AG04449 (cell line): ENCODE measurements at regions not wholly inside any gene's neighbourhood (a gene's known extent, or its start where the extent isn't known, plus 50 kb on each side); places are given as distances from the start of the nearest gene placed in this dataset.
"Not testable (repeated sequence)": the region's sequence is repeated elsewhere in the genome, so short reads cannot be mapped to it uniquely, and the experiment has no call there.

Source experiments
- CTCF ChIA-PET: fragments of 350-600 bp; formaldehyde crosslinking; extraction: SDS; loops from one replicate; lab custom pipeline; 2021; ENCODE audit warnings: antibody characterized with exemption; lab: Yijun Ruan, JAX
- POLR2A ChIA-PET: fragments of 400-600, 350-600 bp; formaldehyde crosslinking; extraction: SDS; loops from one replicate; lab custom pipeline; 2020; ENCODE audit warnings: antibody characterized with exemption, inconsistent platforms; lab: Yijun Ruan, JAX
- DNase-seq: peaks from one replicate; pipeline ENCODE4 v3.0.0-alpha.2; 2010; ENCODE audit warnings: low read depth, low spot score
- H3K4me3 ChIP-seq: 2 replicates; pipeline ENCODE4 v1.5.1; 2011; ENCODE audit warnings: low read depth, mild to moderate bottlenecking, control low read depth, low read length
- TF ChIP-seq, protein P1 (sequence below): IDR thresholded peaks from one replicate; pipeline ENCODE4 v1.5.1; 2011; ENCODE audit warnings: mild to moderate bottlenecking, moderate library complexity, low read length, control low read depth, inconsistent platforms; ENCODE audit not compliant: insufficient read depth; ENCODE audit errors: missing control alignments

- DNase-seq, H3K4me3 ChIP-seq, POLR2A ChIA-PET, CTCF ChIA-PET: not testable (repeated sequence)
Observed at GRCh38 chr7:55743454-55743717, 119.2 kb downstream of the SEPTIN14 start.

- POLR2A ChIA-PET, CTCF ChIA-PET, H3K4me3 ChIP-seq, DNase-seq: not testable (repeated sequence)
Observed at GRCh38 chr7:55742651-55743453, 119.7 kb downstream of the SEPTIN14 start.

DNA sequence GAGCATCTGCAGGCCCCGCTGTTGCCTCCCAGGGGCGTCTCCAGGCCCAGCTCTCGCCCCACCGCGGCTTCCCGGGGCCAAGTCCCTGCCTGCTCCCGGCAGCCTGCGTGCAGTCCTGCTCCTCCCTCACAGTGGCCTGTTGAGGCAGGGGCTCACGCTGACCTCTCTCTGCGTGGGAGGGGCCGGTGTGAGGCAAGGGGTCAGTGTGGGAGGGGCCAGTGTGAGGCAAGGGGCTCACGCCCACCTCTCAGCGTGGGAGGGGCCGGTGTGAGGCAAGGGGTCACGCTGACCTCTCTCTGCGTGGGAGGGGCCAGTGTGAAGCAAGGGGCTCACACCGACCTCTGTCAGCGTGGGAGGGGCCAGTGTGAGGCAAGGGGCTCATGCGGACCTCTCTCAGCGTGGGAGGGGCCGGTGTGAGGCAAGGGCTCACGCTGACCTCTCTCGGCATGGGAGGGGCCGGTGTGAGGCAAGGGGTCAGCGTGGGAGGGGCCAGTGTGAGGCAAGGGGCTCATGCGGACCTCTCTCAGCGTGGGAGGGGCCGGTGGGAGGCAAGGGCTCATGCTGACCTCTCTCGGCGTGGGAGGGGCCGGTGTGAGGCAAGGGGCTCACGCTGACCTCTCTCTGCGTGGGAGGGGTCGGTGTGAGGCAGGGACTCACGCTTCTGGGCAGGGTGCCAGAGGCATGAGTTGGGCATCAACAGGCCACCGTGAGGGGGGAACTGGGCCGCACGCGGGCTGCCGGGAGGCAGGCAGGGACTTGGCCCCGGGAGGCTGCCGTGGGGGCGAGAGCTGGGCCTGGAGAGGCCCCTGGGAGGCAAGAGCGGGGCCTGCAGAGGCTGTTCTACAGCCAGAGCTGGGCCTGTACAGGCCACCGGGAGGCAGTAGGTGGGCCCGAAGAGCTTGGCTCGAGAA is 120.6 kb downstream of the SEPTIN14 start:
- DNase-seq, CTCF ChIA-PET: not testable (repeated sequence)

DNA sequence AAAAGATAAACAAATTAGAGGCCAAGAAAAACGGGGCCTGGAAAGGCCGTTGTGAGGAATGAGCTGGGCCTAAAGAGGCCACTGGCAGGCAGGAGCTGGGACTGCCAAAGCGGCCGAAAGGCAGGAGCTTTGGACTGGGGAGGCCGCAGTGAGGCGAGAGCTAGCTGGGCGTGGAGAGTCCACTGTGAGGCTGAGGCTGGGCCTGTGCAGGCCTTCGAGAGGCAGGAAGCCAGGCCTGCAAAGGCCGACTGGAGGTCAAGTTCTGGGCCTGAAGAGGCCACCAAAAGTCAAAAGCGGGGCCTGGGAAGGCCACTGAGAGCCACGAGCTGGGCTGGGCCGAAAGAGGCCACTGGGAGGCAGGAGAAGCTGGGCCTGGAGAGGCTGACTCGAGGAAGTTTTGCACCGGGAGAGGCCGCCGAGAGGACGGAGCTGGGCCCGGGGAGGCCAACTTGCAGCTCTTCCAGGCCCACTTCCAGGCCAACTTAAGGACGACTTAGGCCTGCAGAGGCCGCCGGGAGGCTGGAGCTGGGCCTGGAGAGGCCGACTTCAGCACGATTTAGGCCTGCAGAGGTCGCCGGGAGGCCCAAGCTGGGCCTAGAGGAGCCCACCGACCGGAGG is 121.8 kb downstream of the SEPTIN14 start:
- DNase-seq, POLR2A ChIA-PET, CTCF ChIA-PET, H3K4me3 ChIP-seq: not testable (repeated sequence)

More for the DNA sequence above, 120.6 kb downstream of the SEPTIN14 start:
- POLR2A ChIA-PET, H3K4me3 ChIP-seq: not testable (repeated sequence)

DNA sequence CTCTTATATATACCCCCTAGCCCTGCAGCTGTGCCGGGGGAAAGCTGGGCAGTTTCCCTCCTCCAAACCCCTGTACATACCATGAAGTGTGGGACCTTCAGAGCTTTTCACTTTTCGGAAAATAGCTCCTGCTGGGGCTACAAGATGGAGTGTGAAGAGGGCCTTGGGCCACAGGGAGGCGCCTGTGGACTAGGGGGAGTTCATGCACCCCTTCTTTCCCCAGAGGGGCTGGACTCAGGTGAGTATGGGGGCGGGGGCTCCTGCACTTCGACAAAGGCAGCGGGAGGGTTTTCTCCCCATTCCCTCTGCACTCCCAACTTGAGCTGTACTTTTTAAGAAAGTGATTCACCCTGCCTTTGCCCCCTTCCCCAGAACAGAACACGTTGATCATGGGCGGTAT is 122.5 kb downstream of the SEPTIN14 start:
- H3K4me3 ChIP-seq, POLR2A ChIA-PET, CTCF ChIA-PET: not testable (repeated sequence)

DNA sequence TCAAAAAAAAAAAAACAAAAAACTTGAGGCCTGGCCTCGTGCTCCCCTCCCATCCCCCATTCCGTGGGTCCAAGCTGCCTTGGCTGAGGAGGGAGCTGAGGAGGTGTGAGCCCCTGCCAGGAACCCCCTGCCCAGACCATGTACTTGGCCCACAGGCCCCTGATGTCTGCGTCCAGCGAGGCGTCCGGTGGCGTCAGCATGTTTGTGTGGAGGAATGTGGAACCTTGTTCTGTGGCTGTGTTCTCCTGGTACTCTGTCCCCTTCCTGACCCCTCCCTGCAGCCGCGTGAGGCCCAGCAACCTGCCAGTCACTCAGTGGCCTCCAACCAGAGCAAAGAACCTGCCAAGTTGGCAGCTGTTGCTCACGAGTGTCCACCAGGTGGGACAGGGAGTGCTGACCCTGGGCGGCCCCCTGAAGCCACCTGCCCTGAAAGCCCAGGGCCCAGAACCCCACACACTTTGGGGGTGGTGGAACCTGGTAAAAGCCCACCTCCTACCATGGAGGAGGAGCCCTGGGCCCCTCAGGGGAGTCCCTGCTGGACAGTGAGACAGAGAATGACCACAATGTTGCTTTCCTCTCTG is 125.8 kb downstream of the SEPTIN14 start:
- H3K4me3 ChIP-seq, CTCF ChIA-PET, DNase-seq, POLR2A ChIA-PET: not testable (repeated sequence)

More for the DNA sequence above, 122.5 kb downstream of the SEPTIN14 start:
- not testable (repeated sequence) for DNase-seq

- TF ChIP-seq, protein P1, sequence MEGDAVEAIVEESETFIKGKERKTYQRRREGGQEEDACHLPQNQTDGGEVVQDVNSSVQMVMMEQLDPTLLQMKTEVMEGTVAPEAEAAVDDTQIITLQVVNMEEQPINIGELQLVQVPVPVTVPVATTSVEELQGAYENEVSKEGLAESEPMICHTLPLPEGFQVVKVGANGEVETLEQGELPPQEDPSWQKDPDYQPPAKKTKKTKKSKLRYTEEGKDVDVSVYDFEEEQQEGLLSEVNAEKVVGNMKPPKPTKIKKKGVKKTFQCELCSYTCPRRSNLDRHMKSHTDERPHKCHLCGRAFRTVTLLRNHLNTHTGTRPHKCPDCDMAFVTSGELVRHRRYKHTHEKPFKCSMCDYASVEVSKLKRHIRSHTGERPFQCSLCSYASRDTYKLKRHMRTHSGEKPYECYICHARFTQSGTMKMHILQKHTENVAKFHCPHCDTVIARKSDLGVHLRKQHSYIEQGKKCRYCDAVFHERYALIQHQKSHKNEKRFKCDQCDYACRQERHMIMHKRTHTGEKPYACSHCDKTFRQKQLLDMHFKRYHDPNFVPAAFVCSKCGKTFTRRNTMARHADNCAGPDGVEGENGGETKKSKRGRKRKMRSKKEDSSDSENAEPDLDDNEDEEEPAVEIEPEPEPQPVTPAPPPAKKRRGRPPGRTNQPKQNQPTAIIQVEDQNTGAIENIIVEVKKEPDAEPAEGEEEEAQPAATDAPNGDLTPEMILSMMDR = no peak
- CTCF ChIA-PET = interaction anchor here (0.7 kb wide), 1 partner anchor 482 kb away, joined by 3 read pairs; no protein-coding TSS in a partner anchor
- H3K4me3 ChIP-seq = no peak overlapping the region
- POLR2A ChIA-PET = no interaction called here
- peak; percentile 12 for DNase-seq
Observed at GRCh38 chr7:55733241-55734140, 129.1 kb downstream of the SEPTIN14 start.

GRCh38 chr7:55731931-55732330 is 130.6 kb downstream of the SEPTIN14 start:
- no peak overlapping the region for H3K4me3 ChIP-seq
- TF ChIP-seq, protein P1 = no peak
- DNase-seq = no peak
- CTCF ChIA-PET = no interaction called here
- POLR2A ChIA-PET = no interaction called here
